ENCODE measurements at regions not wholly inside any gene's neighbourhood (a gene's known extent, or its start where the extent isn't known, plus 50 kb on each side); places are given as distances from the start of the nearest gene placed in this dataset.

- H3K14ac ChIP-seq (replicated peaks; ENCODE audit: low read depth, low read length): no peak overlapping the region
- ChIA-PET POLR2A (ENCODE audit: unreplicated experiment) (interaction anchor here (0.5 to 0.6 kb wide), 2 partner anchors 12 to 232 kb away, joined by 3 to 4 read pairs; no protein-coding TSS in a partner anchor), CTCF (no interaction called here)
- H4K20me1 ChIP-seq (ENCODE audit: insufficient read depth, low read length): no peaks in the 10 kb centered on the region
- H3K4me1 ChIP-seq (ENCODE audit: control insufficient read depth, insufficient read depth, low read length): peaks cover 3% of the 10 kb centered on the region; the same call in 1 of the 2 replicates
- no CpG with 5 or more reads among the region's 6 CpGs for WGBS, 2 experiments (ENCODE audit: extremely low coverage in 2 of 2, insufficient read length in 1 of 2)
- peaks cover 3% of the 10 kb centered on the region for H3K9me1 ChIP-seq (ENCODE audit: insufficient read depth, low read length)
- no peak overlapping the region for H3K4ac ChIP-seq (ENCODE audit: low read depth, low read length)
- no peak overlapping the region for H2AK9ac ChIP-seq (replicated peaks; ENCODE audit: low read depth, low read length, poor library complexity)
- H2AK5ac ChIP-seq (ENCODE audit: low read depth, low read length): no peak overlapping the region
- DNase-seq (no peak), ATAC-seq (ENCODE audit: low read depth) (no peak)
- H3K27me3 ChIP-seq (ENCODE audit: control insufficient read depth, insufficient read depth, low read length): no peaks in the 10 kb centered on the region
- no peak overlapping the region for H2BK15ac ChIP-seq (ENCODE audit: low read depth, low read length)
- no peak overlapping the region for H4K8ac ChIP-seq (ENCODE audit: low read depth in 2 of 2, low read length in 2 of 2)
- no peak overlapping the region for H2BK120ac ChIP-seq (ENCODE audit: low read depth, low read length)
- H4K91ac ChIP-seq (ENCODE audit: insufficient read depth, low read depth, low read length): no peak overlapping the region
- dilution Hi-C loops (cut with HindIII; ENCODE audit: low sequenced_read_pairs, unreplicated experiment): no loop called here
- no peaks in the 10 kb centered on the region for H3K36me3 ChIP-seq (ENCODE audit: control insufficient read depth, insufficient read depth, low read length)
- H2BK5ac ChIP-seq (ENCODE audit: low read depth, low read length, poor library complexity, severe bottlenecking): no peak overlapping the region
- in situ Hi-C loops (cut with MboI; ENCODE audit: low sequenced_read_pairs): no loop called here
- H3K79me1 ChIP-seq (ENCODE audit: low read depth in 1 of 2, low read length in 2 of 2): 0 out of 4 replicates have a peak, but pooled peaks cover 0 to 4% of the 10 kb centered on the region in 2 experiments
- TF ChIP-seq CEBPB (IDR thresholded peaks at IDR 0.05; ENCODE audit: low read depth, low read length): no peak
- TF ChIP-seq CHD1 (IDR thresholded peaks at IDR 0.05; ENCODE audit: low read depth, low read length): no peak
- TF ChIP-seq SMC3 (IDR thresholded peaks at IDR 0.05; ENCODE audit: low read depth, low read length): no peak
- TF ChIP-seq RAD21 (IDR thresholded peaks at IDR 0.05; ENCODE audit: low read length): no peak
- TF ChIP-seq BHLHE40 (IDR thresholded peaks at IDR 0.05; ENCODE audit: low read depth, low read length): no peak
- no peak for TF ChIP-seq POLR2A (IDR thresholded peaks at IDR 0.05; ENCODE audit: low read depth, low read length)
- TF ChIP-seq MAFK (IDR thresholded peaks at IDR 0.05; ENCODE audit: low read depth, low read length): no peak
- TF ChIP-seq MXI1 (IDR thresholded peaks at IDR 0.05; ENCODE audit: borderline replicate concordance, low read depth, low read length): no peak
- no peak for TF ChIP-seq RCOR1 (IDR thresholded peaks at IDR 0.05; ENCODE audit: insufficient replicate concordance, low read length)
- no peak for TF ChIP-seq CTCF (conservative IDR thresholded peaks at IDR 0.05; ENCODE audit: low read depth, low read length)
- TF ChIP-seq RFX5 (IDR thresholded peaks at IDR 0.05; ENCODE audit: low read depth, low read length): no peak
- no peak for TF ChIP-seq MAZ (IDR thresholded peaks at IDR 0.05; ENCODE audit: borderline replicate concordance, low read depth, low read length)
- no peak for TF ChIP-seq ELK1 (IDR thresholded peaks at IDR 0.05; ENCODE audit: borderline replicate concordance, low read depth, low read length)
- TF ChIP-seq NFE2L2 (IDR thresholded peaks at IDR 0.05; ENCODE audit: low read depth, low read length): no peak
- TF ChIP-seq USF2 (IDR thresholded peaks at IDR 0.05; ENCODE audit: low read depth, low read length): no peak
- no peak overlapping the region for H3K56ac ChIP-seq (ENCODE audit: extremely low read depth, insufficient read depth, low read length)
- intact Hi-C loops (cut with micrococcal nuclease): loop anchor here (5.0 kb wide), 4 partner anchors 91 to 356 kb away; partner anchors contain the start of gene SPRY2
- H3K23ac ChIP-seq (ENCODE audit: low read depth, low read length): no peak overlapping the region
- H3K9ac ChIP-seq (ENCODE audit: low read depth, low read length): no peak overlapping the region
- no peak overlapping the region for H2AFZ ChIP-seq (replicated peaks; ENCODE audit: low read length, poor library complexity)
- H3K4me2 ChIP-seq (ENCODE audit: low read depth, low read length): no peak overlapping the region
- H2BK20ac ChIP-seq (ENCODE audit: low read depth, low read length): peak overlapping the region; percentile 6; the same call in 1 of the 2 replicates
- H3K9me3 ChIP-seq (ENCODE audit: control insufficient read depth, insufficient read depth, low read length): no peaks in the 10 kb centered on the region
- no peak overlapping the region for H3K18ac ChIP-seq (ENCODE audit: low read depth, low read length)
- no peak overlapping the region for H3K4me3 ChIP-seq (ENCODE audit: insufficient read depth, low read depth, low read length)
- no peak overlapping the region for H3K27ac ChIP-seq (ENCODE audit: insufficient read depth, low read length)
- no peak overlapping the region for H4K5ac ChIP-seq (ENCODE audit: low read depth, low read length)
- no TSS peak for BruUV-seq (replicated peaks)
Observed at GRCh38 chr13:80133631-80134261, 207.2 kb downstream of the SPRY2 start.

Measured in IMR-90 (cell line).